OCI-LY1 (cell line): ENCODE measurements at regions not wholly inside any gene's neighbourhood (a gene's known extent, or its start where the extent isn't known, plus 50 kb on each side); places are given as distances from the start of the nearest gene placed in this dataset.

ENCODE experiments used
- H2AFZ ChIP-seq: fragments of 200-600 bp; sonication (generic), shearing (Covaris generic); 2 replicates; pipeline ENCODE4 v1.6.0; 2014; ENCODE audit warnings: antibody characterized with exemption, mild to moderate bottlenecking, low read length
- H3F3A ChIP-seq: fragments of 200-600 bp; sonication (generic), shearing (Covaris generic); 2 replicates; pipeline ENCODE4 v1.6.0; 2014; ENCODE audit warnings: mild to moderate bottlenecking, antibody characterized with exemption, low read length, moderate library complexity; ENCODE audit not compliant: insufficient read depth
- H3K27ac ChIP-seq: fragments of 200-600 bp; sonication (generic); 2 replicates; pipeline ENCODE4 v1.5.1; 2014; ENCODE audit warnings: low read length, mixed run types, mild to moderate bottlenecking, low read depth; ENCODE audit not compliant: poor library complexity, severe bottlenecking
- H3K27me3 ChIP-seq: fragments of 200-600 bp; sonication (generic); 2 replicates; pipeline ENCODE4 v1.6.0; 2014; ENCODE audit warnings: antibody characterized with exemption, mild to moderate bottlenecking, low read length, moderate library complexity; ENCODE audit not compliant: insufficient read depth
- H3K36me3 ChIP-seq: fragments of 200-600 bp; sonication (generic); 2 replicates; pipeline ENCODE4 v1.6.1; 2014; ENCODE audit warnings: mild to moderate bottlenecking, antibody characterized with exemption, low read length, moderate library complexity, mixed read lengths; ENCODE audit not compliant: insufficient read depth
- H3K4me1 ChIP-seq: fragments of 200-600 bp; sonication (generic); 2 replicates; pipeline ENCODE4 v1.5.1; 2014; ENCODE audit warnings: mild to moderate bottlenecking, low read length, moderate library complexity; ENCODE audit not compliant: insufficient read depth, severe bottlenecking
- H3K4me2 ChIP-seq: fragments of 200-600 bp; sonication (generic), shearing (Covaris generic); 2 replicates; pipeline ENCODE4 v1.6.1; 2014; ENCODE audit warnings: low read length
- H3K4me3 ChIP-seq: fragments of 200-600 bp; sonication (generic); 2 replicates; pipeline ENCODE4 v1.5.1; 2014; ENCODE audit warnings: low read length, low read depth, mild to moderate bottlenecking, mixed read lengths; ENCODE audit not compliant: poor library complexity, severe bottlenecking
- H3K79me2 ChIP-seq: fragments of 200-600 bp; shearing (Covaris generic); 2 replicates; pipeline ENCODE4 v1.6.1; 2016; ENCODE audit warnings: mixed run types, low read length, mixed read lengths; ENCODE audit not compliant: insufficient read depth
- H3K9ac ChIP-seq: fragments of 200-600 bp; sonication (generic), shearing (Covaris generic); 2 replicates; pipeline ENCODE4 v1.6.1; 2014; ENCODE audit warnings: mild to moderate bottlenecking, low read length, mixed read lengths
- H3K9me2 ChIP-seq: fragments of 200-600 bp; sonication (generic), shearing (Covaris generic); 2 replicates; pipeline ENCODE4 v1.6.1; 2014; ENCODE audit warnings: low read depth, mild to moderate bottlenecking, low read length, mixed read lengths
- H3K9me3 ChIP-seq: fragments of 200-600 bp; shearing (Covaris generic); 2 replicates; pipeline ENCODE4 v1.6.1; 2014; ENCODE audit warnings: low read length, mixed read lengths
- H4K20me1 ChIP-seq: fragments of 200-600 bp; sonication (generic), shearing (Covaris generic); 2 replicates; pipeline ENCODE4 v1.6.0; 2016; ENCODE audit warnings: mild to moderate bottlenecking, low read length; ENCODE audit not compliant: insufficient read depth
- CTCF ChIP-seq: fragments of 200-600 bp; sonication (generic), shearing (Covaris generic); IDR thresholded peaks from 2 replicates; pipeline ENCODE4 v1.5.1; 2017; ENCODE audit warnings: mild to moderate bottlenecking, antibody characterized with exemption, low read length, moderate library complexity, mixed read lengths
- EZH2 ChIP-seq: fragments of 200-600 bp; sonication (generic), shearing (Covaris generic); IDR thresholded peaks from 2 replicates; pipeline ENCODE4 v1.8.0; 2017; ENCODE audit warnings: borderline replicate concordance, mixed run types, mild to moderate bottlenecking, antibody characterized with exemption, low read length, moderate library complexity, mixed read lengths

- Histone ChIP-seq H4K20me1 (no peaks in the 10 kb centered on the region), H3K4me3 (no peak overlapping the region)
Measured at GRCh38 chr19:29076161-29076560, 136.8 kb downstream of the UQCRFS1 start.

GRCh38 chr19:29075149-29075548 is 137.8 kb downstream of the UQCRFS1 start:
- no peak for TF ChIP-seq CTCF
- no peak for TF ChIP-seq EZH2

More at GRCh38 chr19:29076161-29076560, 136.8 kb downstream of the UQCRFS1 start:
- TF ChIP-seq CTCF = no peak
- TF ChIP-seq EZH2 = no peak
- H3K4me1 ChIP-seq = no peaks in the 10 kb centered on the region
- H3K9ac ChIP-seq = no peak overlapping the region
- no peak overlapping the region for H3K27ac ChIP-seq
- H3K36me3 ChIP-seq = no peaks in the 10 kb centered on the region
- no peaks in the 10 kb centered on the region for H3F3A ChIP-seq
- no peaks in the 10 kb centered on the region for H3K79me2 ChIP-seq
- H3K9me2 ChIP-seq = no peaks in the 10 kb centered on the region
- H3K27me3 ChIP-seq = no peaks in the 10 kb centered on the region
- H3K9me3 ChIP-seq = no peaks in the 10 kb centered on the region
- H2AFZ ChIP-seq = no peak overlapping the region
- no peak overlapping the region for H3K4me2 ChIP-seq

GRCh38 chr19:29074579-29074978 is 138.4 kb downstream of the UQCRFS1 start:
- H3K79me2 ChIP-seq = no peaks in the 10 kb centered on the region
- no peaks in the 10 kb centered on the region for H3K36me3 ChIP-seq
- no peak overlapping the region for H3K4me2 ChIP-seq
- no peak overlapping the region for H3K9ac ChIP-seq
- no peaks in the 10 kb centered on the region for H3F3A ChIP-seq
- no peak overlapping the region for H3K27ac ChIP-seq
- no peaks in the 10 kb centered on the region for H4K20me1 ChIP-seq
- no peaks in the 10 kb centered on the region for H3K9me2 ChIP-seq
- H3K4me1 ChIP-seq = no peaks in the 10 kb centered on the region
- no peaks in the 10 kb centered on the region for H3K9me3 ChIP-seq
- H3K27me3 ChIP-seq = no peaks in the 10 kb centered on the region
- no peak overlapping the region for H3K4me3 ChIP-seq
- TF ChIP-seq EZH2 (no peak), CTCF (no peak)
- no peak overlapping the region for H2AFZ ChIP-seq

More at GRCh38 chr19:29075149-29075548, 137.8 kb downstream of the UQCRFS1 start:
- Histone ChIP-seq H3K4me3 (no peak overlapping the region), H3K9me2 (no peaks in the 10 kb centered on the region), H3K79me2 (no peaks in the 10 kb centered on the region), H3K4me1 (no peaks in the 10 kb centered on the region), H3K36me3 (no peaks in the 10 kb centered on the region), H3F3A (no peaks in the 10 kb centered on the region), H3K9ac (no peak overlapping the region), H3K27ac (no peak overlapping the region), H2AFZ (no peak overlapping the region), H3K4me2 (no peak overlapping the region), H3K9me3 (no peaks in the 10 kb centered on the region), H4K20me1 (no peaks in the 10 kb centered on the region), H3K27me3 (no peaks in the 10 kb centered on the region)
